ENCODE measurements at regions not wholly inside any gene's neighbourhood (a gene's known extent, or its start where the extent isn't known, plus 50 kb on each side); places are given as distances from the start of the nearest gene placed in this dataset.

DNA sequence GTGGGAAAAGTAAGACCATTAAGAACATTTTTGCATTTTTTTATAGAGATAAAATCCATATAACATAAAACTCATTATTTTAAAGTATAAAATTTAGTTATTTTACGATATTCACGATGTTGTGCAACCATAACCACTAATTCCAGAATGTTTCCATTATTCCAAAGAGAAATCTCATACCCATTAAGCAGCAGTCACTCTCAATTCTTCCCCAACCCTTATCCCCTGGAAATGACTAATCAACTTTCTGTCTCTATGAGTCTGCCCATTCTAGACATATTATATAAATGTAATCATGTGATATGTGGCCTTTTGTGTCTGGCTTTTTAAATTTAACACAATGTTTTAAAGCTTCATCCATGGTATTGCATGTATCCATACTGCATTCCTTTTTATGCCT, 115.6 kb upstream of the ADAMTSL1 start:
- ChIA-PET POLR2A (no interaction called here), CTCF (ENCODE audit: low intra/inter-chr PET ratio, low total read pairs) (no interaction called here)
- FAIRE-seq (no peak), ATAC-seq (no peak), DNase-seq (ENCODE audit: low spot score) (no peak)
- Histone ChIP-seq H3K36me3 (replicated peaks in 1 of 2; ENCODE audit: control insufficient read depth in 1 of 2, insufficient read depth in 2 of 2, low read length in 2 of 2) (no peaks in the 10 kb centered on the region), H4K20me1 (ENCODE audit: insufficient read depth, low read length) (no peaks in the 10 kb centered on the region), H3K4me3 (replicated peaks in 1 of 3; ENCODE audit: insufficient read depth in 1 of 3, low read depth in 2 of 3, low read length in 3 of 3) (no peak overlapping the region), H3K4me1 (ENCODE audit: insufficient read depth, low read length) (no peaks in the 10 kb centered on the region), H3K9me3 (ENCODE audit: low read length) (no peaks in the 10 kb centered on the region), H3K79me2 (ENCODE audit: insufficient read depth, low read length) (no peaks in the 10 kb centered on the region), H2AFZ (ENCODE audit: low read length) (no peak overlapping the region), H3K9ac (ENCODE audit: insufficient read depth, low read depth, low read length) (no peak overlapping the region), H3K27me3 (ENCODE audit: control insufficient read depth in 1 of 2, insufficient read depth in 2 of 2, low read length in 2 of 2) (no peaks in the 10 kb centered on the region), H3K27ac (ENCODE audit: extremely low read length, insufficient read depth, low read length) (no peak overlapping the region), H3K4me2 (ENCODE audit: low read depth, low read length) (no peak overlapping the region)
- 4% methylated on average over 2 of the region's 2 CpGs for WGBS (ENCODE audit: low lambda C conversion rate)
- intact Hi-C loops (cut with micrococcal nuclease; ENCODE audit: unreplicated experiment) (no loop called here), in situ Hi-C loops (cut with HindIII; ENCODE audit: extremely low pct_ligation_motif_present, low pct_unique_long_range_greater_than_20kb) (no loop called here)
- TF ChIP-seq, protein P1, sequence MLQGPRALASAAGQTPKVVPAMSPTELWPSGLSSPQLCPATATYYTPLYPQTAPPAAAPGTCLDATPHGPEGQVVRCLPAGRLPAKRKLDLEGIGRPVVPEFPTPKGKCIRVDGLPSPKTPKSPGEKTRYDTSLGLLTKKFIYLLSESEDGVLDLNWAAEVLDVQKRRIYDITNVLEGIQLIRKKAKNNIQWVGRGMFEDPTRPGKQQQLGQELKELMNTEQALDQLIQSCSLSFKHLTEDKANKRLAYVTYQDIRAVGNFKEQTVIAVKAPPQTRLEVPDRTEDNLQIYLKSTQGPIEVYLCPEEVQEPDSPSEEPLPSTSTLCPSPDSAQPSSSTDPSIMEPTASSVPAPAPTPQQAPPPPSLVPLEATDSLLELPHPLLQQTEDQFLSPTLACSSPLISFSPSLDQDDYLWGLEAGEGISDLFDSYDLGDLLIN (CRISPR knock-in tag; IDR thresholded peaks at IDR 0.05; ENCODE audit: borderline replicate concordance), result no peak
- TF ChIP-seq TGIF2 (CRISPR knock-in tag; IDR thresholded peaks at IDR 0.05) (no peak), ZNF510 (CRISPR knock-in tag; IDR thresholded peaks at IDR 0.05; ENCODE audit: low read depth) (no peak), TAF1 (CRISPR knock-in tag; IDR thresholded peaks at IDR 0.05) (no peak), FOXP1 (IDR thresholded peaks at IDR 0.05) (no peak), FOXP1 (CRISPR knock-in tag; IDR thresholded peaks at IDR 0.05) (no peak)
- no TSS peak for BruUV-seq (replicated peaks)

DNA sequence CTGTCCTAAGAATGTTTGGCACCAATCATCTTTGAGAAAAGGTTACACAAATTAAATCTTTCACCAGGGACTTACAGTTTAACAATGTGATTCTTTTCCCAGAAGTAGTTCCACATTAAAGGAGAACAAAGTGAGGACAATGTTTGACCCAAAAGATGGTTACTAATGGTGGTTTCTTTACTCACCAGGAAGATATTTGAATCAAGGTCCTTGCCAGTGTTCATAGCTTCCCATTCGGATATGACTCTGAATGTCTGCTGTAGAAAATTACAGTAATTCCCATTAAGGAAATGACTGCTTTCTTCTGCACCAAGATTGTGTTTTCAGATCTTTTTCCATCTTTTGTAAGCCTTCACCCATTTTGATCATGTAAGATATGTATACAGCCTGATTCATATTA, 114.6 kb upstream of the ADAMTSL1 start:
- POLR2A ChIA-PET, result no interaction called here

More for the DNA sequence above, 114.6 kb upstream of the ADAMTSL1 start:
- TF ChIP-seq KLF12 (CRISPR knock-in tag; IDR thresholded peaks at IDR 0.05; ENCODE audit: borderline replicate concordance) (no peak), THYN1 (CRISPR knock-in tag; IDR thresholded peaks at IDR 0.05; ENCODE audit: borderline replicate concordance, low read depth) (no peak), SIX4 (CRISPR knock-in tag; IDR thresholded peaks at IDR 0.05) (no peak), CERS6 (CRISPR knock-in tag; IDR thresholded peaks at IDR 0.05) (no peak), CENPT (CRISPR knock-in tag; IDR thresholded peaks at IDR 0.05; ENCODE audit: low read depth) (no peak), KMT2B (CRISPR knock-in tag; IDR thresholded peaks at IDR 0.05) (no peak), ISX (CRISPR knock-in tag; conservative IDR thresholded peaks at IDR 0.05) (no peak)
- no peaks in the 10 kb centered on the region for H3K4me1 ChIP-seq (ENCODE audit: insufficient read depth, low read length)
- no peak overlapping the region for H3K9ac ChIP-seq (ENCODE audit: insufficient read depth, low read depth, low read length)
- H3K27ac ChIP-seq (ENCODE audit: extremely low read length, insufficient read depth, low read length), result no peak overlapping the region
- H3K36me3 ChIP-seq (replicated peaks in 1 of 2; ENCODE audit: control insufficient read depth in 1 of 2, insufficient read depth in 2 of 2, low read length in 2 of 2), result no peaks in the 10 kb centered on the region
- no peaks in the 10 kb centered on the region for H4K20me1 ChIP-seq (ENCODE audit: insufficient read depth, low read length)
- no peak for ATAC-seq
- H3K9me3 ChIP-seq (ENCODE audit: low read length), result no peaks in the 10 kb centered on the region
- 0% methylated on average over 1 of the region's 1 CpG for WGBS (ENCODE audit: low lambda C conversion rate)
- CTCF ChIA-PET (ENCODE audit: low intra/inter-chr PET ratio, low total read pairs), result no interaction called here
- FAIRE-seq, result no peak
- BruUV-seq (replicated peaks), result no TSS peak
- H3K4me3 ChIP-seq (replicated peaks in 1 of 3; ENCODE audit: insufficient read depth in 1 of 3, low read depth in 2 of 3, low read length in 3 of 3), result no peak overlapping the region
- no peak overlapping the region for H2AFZ ChIP-seq (ENCODE audit: low read length)
- in situ Hi-C loops (cut with HindIII; ENCODE audit: extremely low pct_ligation_motif_present, low pct_unique_long_range_greater_than_20kb), result no loop called here
- intact Hi-C loops (cut with micrococcal nuclease; ENCODE audit: unreplicated experiment), result no loop called here
- no peaks in the 10 kb centered on the region for H3K79me2 ChIP-seq (ENCODE audit: insufficient read depth, low read length)
- no peak for DNase-seq (ENCODE audit: low spot score)
- H3K4me2 ChIP-seq (ENCODE audit: low read depth, low read length), result no peak overlapping the region
- no peaks in the 10 kb centered on the region for H3K27me3 ChIP-seq (ENCODE audit: control insufficient read depth in 1 of 2, insufficient read depth in 2 of 2, low read length in 2 of 2)

All from HepG2 (cell line).